T-helper 1 cell (primary cell): ENCODE measurements at regions not wholly inside any gene's neighbourhood (a gene's known extent, or its start where the extent isn't known, plus 50 kb on each side); places are given as distances from the start of the nearest gene placed in this dataset.

Source experiments
- DNase-seq, 5 donors: peaks; one replicate each; pipeline ENCODE4 v3.0.0-alpha.2; 2012 to 2020

GRCh38 chr1:182120411-182121258 is 59.1 kb upstream of the ZNF648 start:
- DNase-seq = no peak

- no peak for DNase-seq
Measured at GRCh38 chr1:182119631-182120030, 58.1 kb upstream of the ZNF648 start.

GRCh38 chr1:182118851-182119250 is 57.3 kb upstream of the ZNF648 start:
- no peak for DNase-seq

- DNase-seq = no peak
Measured at GRCh38 chr1:182114627-182115023, 53.1 kb upstream of the ZNF648 start.

DNA sequence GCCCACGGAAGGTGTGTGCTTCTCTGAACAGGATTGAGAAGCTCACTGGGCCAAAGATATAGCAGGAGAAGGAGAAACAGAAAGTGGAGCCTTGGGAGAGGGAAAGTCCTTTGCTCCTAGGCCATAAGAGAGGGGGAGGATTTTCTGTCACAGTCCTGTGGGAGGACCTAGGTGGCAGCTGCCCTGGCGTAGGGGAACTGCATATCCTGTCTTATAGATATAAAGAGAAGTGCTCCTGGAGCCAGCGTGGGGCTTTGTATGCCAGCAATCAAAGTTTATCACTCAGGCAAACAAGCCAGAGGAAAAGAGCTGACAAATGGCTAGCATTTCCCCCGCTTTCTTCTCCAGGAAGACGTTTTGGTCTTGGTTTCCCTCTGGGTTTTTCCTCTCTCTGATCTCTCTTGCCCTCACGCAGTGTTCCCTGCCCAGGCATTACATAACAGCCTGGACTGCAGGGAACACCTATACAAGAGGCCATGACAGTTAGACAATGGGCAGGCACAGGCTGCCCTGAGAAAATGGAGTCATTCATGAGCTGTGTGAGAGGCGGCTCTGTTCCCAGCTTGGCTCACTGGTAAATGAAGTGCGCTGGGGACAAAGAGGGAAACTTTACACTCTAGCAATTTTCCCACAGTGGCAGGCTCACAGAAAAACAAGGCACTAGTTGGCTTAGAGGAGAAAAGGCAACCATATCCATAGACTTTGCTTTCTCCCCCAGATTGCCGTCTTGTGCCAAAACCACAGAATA is 52.5 kb upstream of the ZNF648 start:
- no peak for DNase-seq

- DNase-seq = no peak
Measured at GRCh38 chr1:182111496-182111895, 50.0 kb upstream of the ZNF648 start.
